Naive thymus-derived CD4-positive, alpha-beta T cell (primary cell): ENCODE measurements at regions not wholly inside any gene's neighbourhood (a gene's known extent, or its start where the extent isn't known, plus 50 kb on each side); places are given as distances from the start of the nearest gene placed in this dataset.
"Not testable (repeated sequence)": the region's sequence is repeated elsewhere in the genome, so short reads cannot be mapped to it uniquely, and the experiment has no call there.

Experiments used
- ATAC-seq: fragments of 150-1000 bp; cut with Tn5 transposase; 2 replicates; pipeline ENCODE4 v1.10.0; 2021; ENCODE audit warnings: mild to moderate bottlenecking, moderate library complexity
- CTCF ChIA-PET: fragments of 350-600 bp; sonication (Branson Sonifier 250); formaldehyde crosslinking; loops from one replicate; lab custom pipeline; 2021; ENCODE audit warnings: antibody characterized with exemption; lab: Charles Lee
- POLR2A ChIA-PET: fragments of 350-600 bp; sonication (Branson Sonifier 250); formaldehyde crosslinking; loops from one replicate; lab custom pipeline; 2021; ENCODE audit warnings: antibody characterized with exemption, inconsistent platforms; lab: Charles Lee
- DNase-seq, 9 donors: peaks; one replicate each; pipeline versions ENCODE4 v3.0.0 to v3.0.0-alpha.2; 2020 to 2022; ENCODE audit warnings: mixed read lengths in 1 of 9
- H3K27ac ChIP-seq: one replicate; pipeline ENCODE4 v1.7.0; 2013; ENCODE audit warnings: mild to moderate bottlenecking, low read depth, low read length, moderate library complexity
- H3K27me3 ChIP-seq, 2 donors: one replicate each; pipeline ENCODE4 v1.7.0; 2013; ENCODE audit warnings: low read length in 2 of 2, mild to moderate bottlenecking in 2 of 2, moderate library complexity in 2 of 2; ENCODE audit not compliant: control insufficient read depth in 2 of 2, insufficient read depth in 2 of 2
- H3K36me3 ChIP-seq, 3 experiments: 1 replicate in 2 of 3; 2 replicates in 1 of 3; pipeline ENCODE4 v1.7.0; 2013; ENCODE audit warnings: low read length in 3 of 3, mild to moderate bottlenecking in 3 of 3, moderate library complexity in 1 of 3; ENCODE audit not compliant: insufficient read depth in 3 of 3, control insufficient read depth in 2 of 3
- H3K4me1 ChIP-seq, 2 donors: one replicate each; pipeline ENCODE4 v1.7.0; 2013; ENCODE audit warnings: low read length in 2 of 2, mild to moderate bottlenecking in 2 of 2, moderate library complexity in 1 of 2; ENCODE audit not compliant: control insufficient read depth in 2 of 2, insufficient read depth in 2 of 2
- H3K4me3 ChIP-seq: 2 replicates; pipeline ENCODE4 v1.7.0; 2013; ENCODE audit warnings: mild to moderate bottlenecking, low read length
- H3K9me3 ChIP-seq, 3 experiments: 1 replicate in 2 of 3; 2 replicates in 1 of 3; pipeline ENCODE4 v1.7.0; 2013; ENCODE audit warnings: low read length in 3 of 3; ENCODE audit not compliant: control insufficient read depth in 2 of 3
- H3K27ac Mint-ChIP-seq, 9 donors: one replicate each; pipeline ENCODE4 v1.8.0; 2020 to 2022; ENCODE audit warnings: mixed read lengths in 9 of 9, mild to moderate bottlenecking in 8 of 9, moderate library complexity in 5 of 9, inconsistent platforms in 2 of 9
- H3K27me3 Mint-ChIP-seq, 5 donors: one replicate each; pipeline ENCODE4 v1.8.0; 2021 to 2022; ENCODE audit warnings: mixed read lengths in 5 of 5, mild to moderate bottlenecking in 1 of 5
- H3K36me3 Mint-ChIP-seq, 5 donors: one replicate each; pipeline ENCODE4 v1.8.0; 2020 to 2022; ENCODE audit warnings: mixed read lengths in 5 of 5, mild to moderate bottlenecking in 3 of 5, inconsistent platforms in 1 of 5
- H3K4me1 Mint-ChIP-seq, 7 donors: one replicate each; pipeline ENCODE4 v1.8.0; 2020 to 2022; ENCODE audit warnings: mixed read lengths in 7 of 7, mild to moderate bottlenecking in 3 of 7, inconsistent platforms in 1 of 7
- H3K4me3 Mint-ChIP-seq, 10 donors: one replicate each; pipeline ENCODE4 v1.8.0; 2020 to 2022; ENCODE audit warnings: mild to moderate bottlenecking in 10 of 10, mixed read lengths in 10 of 10, moderate library complexity in 6 of 10, inconsistent platforms in 2 of 10
- H3K9me3 Mint-ChIP-seq, 11 donors: one replicate each; pipeline ENCODE4 v1.8.0; 2020 to 2022; ENCODE audit warnings: mixed read lengths in 11 of 11, mild to moderate bottlenecking in 4 of 11, inconsistent platforms in 1 of 11, moderate library complexity in 1 of 11
- intact Hi-C, 2 donors: fragments of 100-400 bp; cut with micrococcal nuclease; formaldehyde crosslinking; loops; one replicate each; pipeline ENCODE4 v1.15.1; 2023

GRCh38 chr1:104295511-104295910 lies 545.8 kb downstream of the AMY1C start:
- H3K36me3 ChIP-seq = no peaks in the 10 kb centered on the region
- H3K4me1 Mint-ChIP-seq = no peaks in the 10 kb centered on the region
- no peaks in the 10 kb centered on the region for H3K9me3 ChIP-seq
- H3K4me3 Mint-ChIP-seq = no peak overlapping the region
- peaks cover 0 to 4% (median 0%) of the 10 kb centered on the region in 5 donors for H3K36me3 Mint-ChIP-seq
- H3K4me1 ChIP-seq = no peaks in the 10 kb centered on the region
- ATAC-seq (no peak), DNase-seq (no peak)
- no peak overlapping the region for H3K4me3 ChIP-seq
- ChIA-PET CTCF (no interaction called here), POLR2A (interaction anchor here (0.7 kb wide), 1 partner anchor 424 kb away, joined by 3 read pairs; no protein-coding TSS in a partner anchor)
- no peaks in the 10 kb centered on the region for H3K27me3 ChIP-seq
- H3K9me3 Mint-ChIP-seq = peaks cover 1 to 12% (median 5%) of the 10 kb centered on the region in 11 donors
- intact Hi-C loops = no loop called here
- no peaks in the 10 kb centered on the region for H3K27me3 Mint-ChIP-seq
- H3K27ac ChIP-seq = no peak overlapping the region
- no peak overlapping the region for H3K27ac Mint-ChIP-seq

GRCh38 chr1:104309673-104310072 lies 560.0 kb downstream of the AMY1C start:
- no peak overlapping the region for H3K27ac ChIP-seq
- no peaks in the 10 kb centered on the region for H3K36me3 ChIP-seq
- ChIA-PET CTCF (no interaction called here), POLR2A (no interaction called here)
- no peak overlapping the region for H3K4me3 ChIP-seq
- H3K27me3 ChIP-seq = no peaks in the 10 kb centered on the region
- H3K4me1 Mint-ChIP-seq = no peaks in the 10 kb centered on the region
- intact Hi-C loops = no loop called here
- H3K4me1 ChIP-seq = no peaks in the 10 kb centered on the region
- no peaks in the 10 kb centered on the region for H3K9me3 ChIP-seq
- no peak overlapping the region for H3K27ac Mint-ChIP-seq
- no peaks in the 10 kb centered on the region for H3K27me3 Mint-ChIP-seq
- ATAC-seq (no peak), DNase-seq (no peak)
- H3K9me3 Mint-ChIP-seq = peaks cover 3 to 37% (median 13%) of the 10 kb centered on the region in 11 donors
- no peak overlapping the region for H3K4me3 Mint-ChIP-seq
- H3K36me3 Mint-ChIP-seq = peaks cover 0 to 4% (median 0%) of the 10 kb centered on the region in 5 donors

GRCh38 chr1:104315823-104316222 lies 566.1 kb downstream of the AMY1C start:
- H3K4me3 Mint-ChIP-seq = no peak overlapping the region
- no peaks in the 10 kb centered on the region for H3K27me3 ChIP-seq
- no peaks in the 10 kb centered on the region for H3K36me3 ChIP-seq
- peaks cover 0 to 4% (median 0%) of the 10 kb centered on the region in 5 donors for H3K36me3 Mint-ChIP-seq
- intact Hi-C loops = no loop called here
- ATAC-seq (no peak), DNase-seq (no peak)
- no peak overlapping the region for H3K27ac ChIP-seq
- H3K4me3 ChIP-seq = no peak overlapping the region
- POLR2A ChIA-PET = no interaction called here
- no peak overlapping the region for H3K27ac Mint-ChIP-seq
- no peaks in the 10 kb centered on the region for H3K27me3 Mint-ChIP-seq
- no peaks in the 10 kb centered on the region for H3K4me1 Mint-ChIP-seq
- peaks cover 2 to 28% (median 14%) of the 10 kb centered on the region in 11 donors for H3K9me3 Mint-ChIP-seq
- CTCF ChIA-PET = no interaction called here
- H3K9me3 ChIP-seq = no peaks in the 10 kb centered on the region
- no peaks in the 10 kb centered on the region for H3K4me1 ChIP-seq

- H3K27ac ChIP-seq = no peak overlapping the region
- Mint-ChIP-seq H3K27ac (no peak overlapping the region), H3K9me3 (peaks cover 1 to 15% (median 13%) of the 10 kb centered on the region in 11 donors), H3K27me3 (no peaks in the 10 kb centered on the region), H3K4me1 (no peaks in the 10 kb centered on the region), H3K4me3 (no peak overlapping the region), H3K36me3 (no peaks in the 10 kb centered on the region)
- H3K27me3 ChIP-seq = no peaks in the 10 kb centered on the region
- ChIA-PET POLR2A (no interaction called here), CTCF (no interaction called here)
- no peaks in the 10 kb centered on the region for H3K36me3 ChIP-seq
- DNase-seq (no peak), ATAC-seq (no peak)
- intact Hi-C loops = no loop called here
- peaks cover 0 to 2% (median 0%) of the 10 kb centered on the region in 3 experiments for H3K9me3 ChIP-seq
- H3K4me3 ChIP-seq = no peak overlapping the region
- no peaks in the 10 kb centered on the region for H3K4me1 ChIP-seq
Observed at GRCh38 chr1:104322131-104322530, 572.4 kb downstream of the AMY1C start.

- intact Hi-C loops = no loop called here
- no peak overlapping the region for H3K4me3 Mint-ChIP-seq
- Histone ChIP-seq H3K36me3 (no peaks in the 10 kb centered on the region), H3K27ac (no peak overlapping the region), H3K9me3 (no peaks in the 10 kb centered on the region), H3K4me3 (no peak overlapping the region), H3K4me1 (no peaks in the 10 kb centered on the region), H3K27me3 (no peaks in the 10 kb centered on the region)
- ChIA-PET POLR2A (no interaction called here), CTCF (no interaction called here)
- no peak overlapping the region for H3K27ac Mint-ChIP-seq
- no peaks in the 10 kb centered on the region for H3K36me3 Mint-ChIP-seq
- DNase-seq = no peak
- H3K4me1 Mint-ChIP-seq = no peaks in the 10 kb centered on the region
- no peaks in the 10 kb centered on the region for H3K27me3 Mint-ChIP-seq
- H3K9me3 Mint-ChIP-seq = peaks cover 2 to 24% (median 13%) of the 10 kb centered on the region in 11 donors
- ATAC-seq = no peak
Observed at GRCh38 chr1:104329278-104329677, 579.6 kb downstream of the AMY1C start.

- Mint-ChIP-seq H3K27ac (no peak overlapping the region), H3K4me1 (no peaks in the 10 kb centered on the region), H3K27me3 (no peaks in the 10 kb centered on the region), H3K9me3 (peaks cover 3 to 43% (median 21%) of the 10 kb centered on the region in 11 donors), H3K4me3 (no peak overlapping the region), H3K36me3 (no peaks in the 10 kb centered on the region)
- Histone ChIP-seq H3K27ac (no peak overlapping the region), H3K36me3 (no peaks in the 10 kb centered on the region), H3K27me3 (no peaks in the 10 kb centered on the region), H3K4me1 (no peaks in the 10 kb centered on the region), H3K9me3 (no peaks in the 10 kb centered on the region), H3K4me3 (no peak overlapping the region)
- ATAC-seq (no peak), DNase-seq (no peak)
- POLR2A ChIA-PET = no interaction called here
- CTCF ChIA-PET = no interaction called here
- intact Hi-C loops = no loop called here
Observed at GRCh38 chr1:104331763-104332162, 582.1 kb downstream of the AMY1C start.

GRCh38 chr1:104337927-104338326 lies 588.2 kb downstream of the AMY1C start:
- H3K27me3 Mint-ChIP-seq, H3K27me3 ChIP-seq, H3K4me1 ChIP-seq, H3K4me1 Mint-ChIP-seq, H3K4me3 ChIP-seq, H3K36me3 ChIP-seq, ATAC-seq, POLR2A ChIA-PET, H3K36me3 Mint-ChIP-seq, H3K4me3 Mint-ChIP-seq, intact Hi-C loops, H3K9me3 ChIP-seq, CTCF ChIA-PET, H3K27ac ChIP-seq, H3K27ac Mint-ChIP-seq, DNase-seq: not testable (repeated sequence)
- H3K9me3 Mint-ChIP-seq = peaks cover 6 to 48% (median 22%) of the 10 kb centered on the region in 11 donors
